DND-41 (cell line): ENCODE measurements at regions not wholly inside any gene's neighbourhood (a gene's known extent, or its start where the extent isn't known, plus 50 kb on each side); places are given as distances from the start of the nearest gene placed in this dataset.

Source experiments
- ATAC-seq: fragments of 200-7000 bp; cut with Tn5 transposase; 3 replicates; pipeline ENCODE4 v1.9.1; 2021; ENCODE audit warnings: low read depth; ENCODE audit not compliant: insufficient read depth
- DNase-seq: peaks from one replicate; pipeline ENCODE4 v3.0.0-alpha.2; 2020
- H2AFZ ChIP-seq: 2 replicates; pipeline ENCODE4 v1.6.0; 2012; ENCODE audit warnings: low read depth, low read length
- H3K27ac ChIP-seq: 2 replicates; pipeline ENCODE4 v1.5.1; 2012; ENCODE audit warnings: low read length, inconsistent platforms
- H3K27me3 ChIP-seq: fragments of 200-600 bp; sonication (generic); 2 replicates; pipeline ENCODE4 v1.6.0; 2012; ENCODE audit warnings: low read length, mild to moderate bottlenecking, inconsistent platforms; ENCODE audit not compliant: insufficient read depth, poor library complexity
- H3K36me3 ChIP-seq: 2 replicates; pipeline ENCODE4 v1.5.1; 2012; ENCODE audit warnings: low read length, inconsistent platforms; ENCODE audit not compliant: insufficient read depth
- H3K4me1 ChIP-seq: 2 replicates; pipeline ENCODE4 v1.5.1; 2012; ENCODE audit warnings: mild to moderate bottlenecking, low read length; ENCODE audit not compliant: insufficient read depth
- H3K4me2 ChIP-seq: 2 replicates; pipeline ENCODE4 v1.6.0; 2012; ENCODE audit warnings: mild to moderate bottlenecking, moderate library complexity, low read length, inconsistent platforms; ENCODE audit not compliant: insufficient read depth
- H3K4me3 ChIP-seq, 2 experiments: fragments of 200-600 bp in 1 of 2; shearing (Covaris generic) in 1 of 2; 2 replicates each; pipeline ENCODE4 v1.5.1; 2012 to 2016; ENCODE audit warnings: inconsistent platforms in 2 of 2, low read length in 2 of 2, mild to moderate bottlenecking in 2 of 2, low read depth in 1 of 2, moderate library complexity in 1 of 2
- H3K79me2 ChIP-seq: 2 replicates; pipeline ENCODE4 v1.6.0; 2012; ENCODE audit warnings: low read length, inconsistent platforms; ENCODE audit not compliant: insufficient read depth
- H3K9ac ChIP-seq: 2 replicates; pipeline ENCODE4 v1.6.0; 2012; ENCODE audit warnings: low read depth, mild to moderate bottlenecking, inconsistent platforms, low read length, moderate library complexity
- H3K9me3 ChIP-seq: 2 replicates; pipeline ENCODE4 v1.5.1; 2012; ENCODE audit warnings: low read length, moderate library complexity, mild to moderate bottlenecking, inconsistent platforms; ENCODE audit not compliant: insufficient read depth, severe bottlenecking
- H4K20me1 ChIP-seq: 2 replicates; pipeline ENCODE4 v1.6.0; 2012; ENCODE audit warnings: low read length; ENCODE audit not compliant: insufficient read depth
- CTCF ChIP-seq: IDR thresholded peaks from 2 replicates; pipeline ENCODE4 v1.5.1; 2012; ENCODE audit warnings: borderline replicate concordance, low read length, moderate library complexity, mild to moderate bottlenecking; ENCODE audit not compliant: poor library complexity, severe bottlenecking; ENCODE audit errors: extremely low read depth
- EZH2 ChIP-seq: IDR thresholded peaks from 3 replicates; pipeline ENCODE4 v1.6.1; 2012; ENCODE audit warnings: borderline replicate concordance, low read depth, mild to moderate bottlenecking, moderate library complexity, low read length, inconsistent platforms; ENCODE audit not compliant: severe bottlenecking

- H3K4me2 ChIP-seq, result no peak overlapping the region
- H3K27ac ChIP-seq, result no peak overlapping the region
- H2AFZ ChIP-seq, result no peak overlapping the region
- no peaks in the 10 kb centered on the region for H3K79me2 ChIP-seq
- H3K9ac ChIP-seq, result no peak overlapping the region
- H3K27me3 ChIP-seq, result no peaks in the 10 kb centered on the region
- no peaks in the 10 kb centered on the region for H3K4me1 ChIP-seq
- H4K20me1 ChIP-seq, result no peaks in the 10 kb centered on the region
- no peaks in the 10 kb centered on the region for H3K9me3 ChIP-seq
- no peak overlapping the region for H3K4me3 ChIP-seq
- ATAC-seq, result no peak
- H3K36me3 ChIP-seq, result no peaks in the 10 kb centered on the region
- TF ChIP-seq CTCF (no peak), EZH2 (no peak)
- no peak for DNase-seq
Observed at GRCh38 chr13:76330761-76331160, 555.4 kb downstream of the KCTD12 start.

- Histone ChIP-seq H3K4me1 (no peaks in the 10 kb centered on the region), H3K4me3 (no peak overlapping the region), H3K27me3 (no peaks in the 10 kb centered on the region), H3K4me2 (no peak overlapping the region), H3K79me2 (no peaks in the 10 kb centered on the region), H2AFZ (no peak overlapping the region), H3K9ac (no peak overlapping the region), H3K27ac (no peak overlapping the region), H4K20me1 (no peaks in the 10 kb centered on the region), H3K9me3 (no peaks in the 10 kb centered on the region), H3K36me3 (no peaks in the 10 kb centered on the region)
- ATAC-seq (no peak), DNase-seq (no peak)
- TF ChIP-seq CTCF, result no peak
- TF ChIP-seq EZH2, result no peak
Observed at GRCh38 chr13:76329866-76330580, 556.2 kb downstream of the KCTD12 start.

DNA sequence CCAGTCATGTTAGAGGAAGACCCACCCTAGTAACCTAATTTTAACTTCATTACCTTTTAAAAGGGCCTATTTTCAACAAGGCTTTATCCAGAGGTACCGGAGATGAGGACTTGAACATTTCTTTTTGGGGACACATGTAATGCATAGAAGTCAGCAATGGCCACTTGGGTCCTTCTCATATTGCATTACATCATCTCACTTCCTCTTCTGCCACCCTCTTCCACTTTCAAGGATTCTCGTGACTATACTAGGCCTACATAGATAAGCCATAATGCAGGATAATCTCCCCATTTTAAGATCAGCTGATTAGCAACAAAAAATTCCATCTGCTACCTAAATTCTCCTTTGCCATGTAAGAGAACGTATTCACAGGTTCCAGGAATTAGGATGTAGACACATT lies 557.2 kb downstream of the KCTD12 start:
- Histone ChIP-seq H2AFZ (no peak overlapping the region), H3K9me3 (no peaks in the 10 kb centered on the region), H3K4me3 (no peak overlapping the region), H3K4me1 (no peaks in the 10 kb centered on the region), H3K9ac (no peak overlapping the region), H3K27ac (no peak overlapping the region), H3K4me2 (no peak overlapping the region), H3K36me3 (no peaks in the 10 kb centered on the region), H3K79me2 (no peaks in the 10 kb centered on the region), H4K20me1 (no peaks in the 10 kb centered on the region), H3K27me3 (no peaks in the 10 kb centered on the region)
- ATAC-seq (no peak), DNase-seq (no peak)
- no peak for TF ChIP-seq EZH2
- TF ChIP-seq CTCF, result no peak
